Uterus (tissue), 3 donors: ENCODE measurements at regions not wholly inside any gene's neighbourhood (a gene's known extent, or its start where the extent isn't known, plus 50 kb on each side); places are given as distances from the start of the nearest gene placed in this dataset.
"Not testable (repeated sequence)": the region's sequence is repeated elsewhere in the genome, so short reads cannot be mapped to it uniquely, and the experiment has no call there.

Experiments used
- DNase-seq, 2 donors: peaks; one replicate each; pipeline ENCODE4 v3.0.0-alpha.2; 2019 to 2020
- H3K27ac ChIP-seq, 2 donors: fragments of 200-600 bp; sonication (generic); 1 replicate in 1 of 2; 2 replicates in 1 of 2; pipeline ENCODE4 v1.5.1; 2016 to 2018
- H3K27me3 ChIP-seq, 2 donors: fragments of 200-600 bp; sonication (generic); one replicate each; pipeline ENCODE4 v1.5.1; 2018 to 2019; ENCODE audit warnings: control low read depth in 1 of 2
- H3K36me3 ChIP-seq, 2 donors: fragments of 200-600 bp; sonication (generic); one replicate each; pipeline ENCODE4 v1.5.1; 2019; ENCODE audit warnings: control low read depth in 1 of 2
- H3K4me1 ChIP-seq, 2 donors: fragments of 200-600 bp; sonication (generic); one replicate each; pipeline ENCODE4 v1.5.1; 2018 to 2019; ENCODE audit warnings: control low read depth in 1 of 2
- H3K4me3 ChIP-seq, 2 donors: fragments of 200-600 bp; sonication (generic); 1 replicate in 1 of 2; 2 replicates in 1 of 2; pipeline ENCODE4 v1.5.1; 2018 to 2019; ENCODE audit warnings: mild to moderate bottlenecking in 1 of 2
- H3K9me3 ChIP-seq, 2 donors: fragments of 200-600 bp; sonication (generic); one replicate each; pipeline ENCODE4 v1.5.1; 2019; ENCODE audit warnings: control low read depth in 1 of 2
- CTCF ChIP-seq, 4 experiments: fragments of 200-600 bp in 2 of 4; fragments of 450-650 bp in 2 of 4; sonication (generic) in 2 of 4; IDR thresholded peaks; one replicate each; pipeline ENCODE4 v1.5.1; 2016 to 2019; ENCODE audit warnings: antibody characterized with exemption in 4 of 4, mild to moderate bottlenecking in 2 of 4, moderate library complexity in 1 of 4
- POLR2A ChIP-seq, 2 donors: fragments of 450-650 bp; IDR thresholded peaks; one replicate each; pipeline ENCODE4 v1.6.1; 2016; ENCODE audit warnings: antibody characterized with exemption in 2 of 2, mild to moderate bottlenecking in 1 of 2, moderate library complexity in 1 of 2
- intact Hi-C: fragments of 100-400 bp; cut with DNase I; formaldehyde crosslinking; loops from one replicate; pipeline ENCODE4 v1.15.1; 2023; ENCODE audit warnings: low total_unique reads
- donor health status: DM: yes; HTN: yes; CAD: no.

DNA sequence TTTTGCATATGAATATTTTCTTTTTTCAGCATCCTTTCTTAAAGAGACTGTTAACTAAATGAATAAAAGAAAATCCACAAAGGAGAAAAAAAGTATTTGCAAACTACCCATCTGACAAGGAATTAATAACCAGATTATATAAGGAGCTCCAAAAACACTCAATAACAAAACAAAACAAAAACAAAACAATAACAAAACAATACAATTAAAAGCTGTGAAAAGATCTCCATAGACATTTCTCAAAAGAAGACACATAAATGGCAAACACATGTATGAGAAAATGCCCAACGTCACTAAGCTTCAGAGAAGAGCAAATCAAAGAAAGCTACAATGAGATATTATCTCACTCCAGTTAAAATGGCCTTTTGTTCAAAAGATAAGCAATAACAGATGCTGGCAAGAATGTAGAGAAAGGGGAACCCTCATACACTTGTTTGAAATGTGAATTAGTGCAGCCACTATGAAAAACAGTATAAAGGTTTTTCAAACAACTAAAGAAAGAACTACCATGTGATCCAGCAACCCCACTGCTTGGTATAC lies 1310.0 kb upstream of the EYS start:
- intact Hi-C loops = no loop called here
- DNase-seq = no peak
- Histone ChIP-seq H3K27ac (no peak overlapping the region), H3K27me3 (no peaks in the 10 kb centered on the region), H3K4me1 (no peaks in the 10 kb centered on the region), H3K36me3 (no peaks in the 10 kb centered on the region), H3K9me3 (no peaks in the 10 kb centered on the region), H3K4me3 (no peak overlapping the region)
- no peak for TF ChIP-seq POLR2A (IDR thresholded peaks at IDR 0.05)

DNA sequence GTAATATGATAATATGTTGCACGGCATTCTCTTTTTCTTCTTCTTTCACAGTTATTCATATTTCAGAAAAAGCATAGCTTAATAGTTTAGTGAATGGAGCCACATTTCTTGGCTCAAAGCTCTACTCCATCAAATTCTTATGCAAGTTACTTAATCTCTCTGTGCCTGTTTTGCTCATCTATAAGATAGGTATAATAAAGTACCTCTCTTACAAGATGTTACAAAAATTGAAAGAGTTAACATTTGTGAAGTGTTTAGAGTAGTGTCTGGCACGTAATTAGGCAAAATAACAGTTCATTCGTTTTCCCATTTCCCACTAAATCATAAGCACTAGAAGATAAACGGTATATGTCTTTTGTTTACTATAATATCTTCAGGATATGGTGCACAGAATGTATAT lies 1304.4 kb upstream of the EYS start:
- no peak for TF ChIP-seq CTCF (IDR thresholded peaks at IDR 0.05)
- no peak for TF ChIP-seq POLR2A (IDR thresholded peaks at IDR 0.05)
- H3K27me3 ChIP-seq = no peaks in the 10 kb centered on the region
- no peaks in the 10 kb centered on the region for H3K36me3 ChIP-seq
- no peaks in the 10 kb centered on the region for H3K4me1 ChIP-seq
- no peaks in the 10 kb centered on the region for H3K9me3 ChIP-seq
- no peak for DNase-seq
- H3K27ac ChIP-seq = no peak overlapping the region
- no peak overlapping the region for H3K4me3 ChIP-seq
- intact Hi-C loops = no loop called here

DNA sequence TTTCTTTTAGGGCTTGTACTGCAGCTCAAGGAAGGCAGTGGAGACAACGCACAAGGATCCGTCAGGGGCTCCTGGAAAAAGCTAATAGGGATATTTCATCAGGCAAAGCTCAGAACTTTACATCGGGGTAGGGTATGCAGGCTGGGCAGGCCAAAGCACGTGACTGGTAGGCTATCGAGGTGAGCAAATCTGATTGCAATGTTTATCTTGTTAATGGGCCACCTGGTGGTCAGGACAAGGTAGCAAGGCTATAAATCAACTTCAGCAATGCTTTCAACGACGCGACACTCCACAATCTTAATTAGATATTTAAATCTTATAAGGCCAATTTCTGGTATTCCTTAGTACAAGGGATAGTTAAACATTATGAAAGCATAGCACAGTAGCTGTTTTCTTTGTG lies 1302.8 kb upstream of the EYS start:
- intact Hi-C loops = no loop called here
- TF ChIP-seq CTCF (IDR thresholded peaks at IDR 0.05) (no peak), POLR2A (IDR thresholded peaks at IDR 0.05) (no peak)

GRCh38 chr6:67003844-67004243 lies 1296.8 kb upstream of the EYS start:
- intact Hi-C loops = no loop called here
- no peak overlapping the region for H3K4me3 ChIP-seq
- H3K27me3 ChIP-seq = no peaks in the 10 kb centered on the region
- H3K36me3 ChIP-seq = no peaks in the 10 kb centered on the region
- H3K4me1 ChIP-seq = no peaks in the 10 kb centered on the region
- H3K9me3 ChIP-seq = no peaks in the 10 kb centered on the region
- no peak for TF ChIP-seq CTCF (IDR thresholded peaks at IDR 0.05)
- TF ChIP-seq POLR2A (IDR thresholded peaks at IDR 0.05) = no peak
- H3K27ac ChIP-seq = no peak overlapping the region
- DNase-seq = no peak

More for the DNA sequence above, 1302.8 kb upstream of the EYS start:
- H3K27ac ChIP-seq = no peak overlapping the region
- H3K9me3 ChIP-seq = no peaks in the 10 kb centered on the region
- no peaks in the 10 kb centered on the region for H3K36me3 ChIP-seq
- H3K4me3 ChIP-seq = no peak overlapping the region
- no peaks in the 10 kb centered on the region for H3K27me3 ChIP-seq
- no peak for DNase-seq
- no peaks in the 10 kb centered on the region for H3K4me1 ChIP-seq

DNA sequence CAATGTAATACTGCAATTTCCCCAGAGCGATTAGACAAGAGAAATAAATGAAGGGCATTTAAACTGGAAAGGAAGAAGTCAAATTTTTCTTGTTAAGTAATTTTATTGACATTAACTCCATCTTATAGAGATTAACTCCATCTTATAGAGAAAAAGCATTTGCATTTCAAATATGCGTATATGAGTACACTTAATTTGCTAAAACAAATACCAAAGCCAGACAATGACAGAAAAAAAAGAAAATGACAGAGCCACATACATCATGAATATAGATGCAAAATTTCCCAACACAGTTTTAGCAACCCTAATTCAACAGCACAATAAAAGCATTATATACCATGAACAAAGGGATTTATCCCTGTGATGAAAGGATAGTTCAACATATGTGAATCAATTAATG lies 1293.1 kb upstream of the EYS start:
- no peak for TF ChIP-seq CTCF (IDR thresholded peaks at IDR 0.05)
- no peak for TF ChIP-seq POLR2A (IDR thresholded peaks at IDR 0.05)
- no peak for DNase-seq
- H3K27ac ChIP-seq = no peak overlapping the region
- H3K4me1 ChIP-seq = no peaks in the 10 kb centered on the region
- H3K9me3 ChIP-seq = no peaks in the 10 kb centered on the region
- intact Hi-C loops = no loop called here
- H3K36me3 ChIP-seq = no peaks in the 10 kb centered on the region
- H3K4me3 ChIP-seq = no peak overlapping the region
- H3K27me3 ChIP-seq = no peaks in the 10 kb centered on the region

- DNase-seq, H3K9me3 ChIP-seq, intact Hi-C loops, H3K4me1 ChIP-seq, H3K4me3 ChIP-seq, H3K27ac ChIP-seq, H3K36me3 ChIP-seq, H3K27me3 ChIP-seq: not testable (repeated sequence)
Measured at GRCh38 chr6:66997579-66997978, 1290.6 kb upstream of the EYS start.
